Left cardiac atrium (tissue), 4 donors: ENCODE measurements at regions not wholly inside any gene's neighbourhood (a gene's known extent, or its start where the extent isn't known, plus 50 kb on each side); places are given as distances from the start of the nearest gene placed in this dataset.
A peak's percentile ranks its signal among the peaks of the same experiment; 100 is the strongest.
"Not testable (repeated sequence)": the region's sequence is repeated elsewhere in the genome, so short reads cannot be mapped to it uniquely, and the experiment has no call there.

Experiments
- ATAC-seq, 2 donors: fragments of 200-7000 bp; cut with Tn5 transposase; one replicate each; pipeline ENCODE4 v1.9.1; 2020; ENCODE audit warnings: mild to moderate bottlenecking in 2 of 2, moderate library complexity in 2 of 2
- DNase-seq: peaks from one replicate; pipeline ENCODE4 v3.0.0-alpha.2; 2020
- intact Hi-C, 2 donors: fragments of 100-400 bp; cut with DNase I; formaldehyde crosslinking; loops; one replicate each; pipeline versions ENCODE4 v1.14.1 to v1.15.1; 2022 to 2023
- donor health status: DM: no; HTN: yes; CAD: no.
- donor health status: DM: no; HTN: yes; CAD: no; lungs with severe emphysema.
- donor health status: DM: yes; HTN: yes; CAD: no.
- donor health status: Dilated cardiomyopathy.

- intact Hi-C loops: no loop called here
- DNase-seq: no peak
- peak in 1 of 2 donors; percentile 19 for ATAC-seq
These were observed 187.1 kb upstream of the MAN1A1 start for GRCh38 chr6:119536666-119537065.

GRCh38 chr6:119535332-119535731 is 185.8 kb upstream of the MAN1A1 start:
- intact Hi-C loops: no loop called here
- no peak for ATAC-seq
- no peak for DNase-seq

- DNase-seq: no peak
- ATAC-seq: peak in 1 of 2 donors; percentile 49
- intact Hi-C loops: no loop called here
These were observed 184.2 kb upstream of the MAN1A1 start for GRCh38 chr6:119533603-119534279.

- ATAC-seq (no peak), DNase-seq (no peak)
- intact Hi-C loops: no loop called here
These were observed 177.6 kb upstream of the MAN1A1 start for GRCh38 chr6:119527231-119527578.

- no peak for ATAC-seq
- no peak for DNase-seq
- intact Hi-C loops: no loop called here
These were observed 177.1 kb upstream of the MAN1A1 start for GRCh38 chr6:119526561-119527230.

- intact Hi-C loops: no loop called here
- DNase-seq (no peak), ATAC-seq (no peak)
These were observed 174.8 kb upstream of the MAN1A1 start for GRCh38 chr6:119524410-119524809.

DNA sequence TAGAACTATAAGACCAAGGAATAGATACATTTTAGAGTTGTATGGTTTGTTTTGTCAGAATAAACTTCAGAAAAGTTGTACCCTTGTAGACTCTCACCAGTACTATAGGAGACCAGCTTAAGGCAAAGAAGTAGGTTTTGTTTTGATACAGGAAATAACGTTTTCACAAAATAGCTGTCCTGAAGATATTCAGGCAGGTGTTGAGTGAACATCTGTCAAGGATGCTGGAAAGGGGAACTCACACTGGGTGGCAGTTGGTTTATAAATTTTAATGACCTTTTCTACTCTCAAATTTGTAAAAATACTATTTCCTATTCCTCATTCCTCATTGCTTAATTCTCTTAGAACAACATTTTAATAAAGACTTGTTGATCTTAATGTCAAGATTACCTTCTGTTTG is 174.0 kb upstream of the MAN1A1 start:
- intact Hi-C loops: no loop called here
- DNase-seq: no peak
- ATAC-seq: no peak

DNA sequence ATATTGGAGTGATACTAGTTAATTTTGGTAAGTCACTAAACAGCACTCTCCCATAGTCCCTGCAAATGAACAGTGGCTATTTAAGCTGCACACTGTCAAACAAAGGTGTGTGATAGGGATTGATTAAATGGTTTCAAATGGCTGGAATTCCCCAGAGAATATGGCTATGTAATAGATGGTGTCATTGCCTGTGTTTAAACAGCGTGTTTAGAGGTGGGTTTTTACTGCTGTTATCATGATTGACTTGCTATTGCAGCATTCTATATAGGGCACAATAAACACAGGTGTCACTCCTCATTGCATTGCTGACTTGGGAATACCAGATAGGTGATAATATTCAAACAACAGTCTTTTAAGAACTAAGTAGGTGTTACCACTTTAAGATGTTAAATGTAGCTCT is 171.7 kb upstream of the MAN1A1 start:
- intact Hi-C loops: no loop called here
- no peak for ATAC-seq
- DNase-seq: no peak

GRCh38 chr6:119517428-119517827 is 167.9 kb upstream of the MAN1A1 start:
- intact Hi-C loops: no loop called here
- ATAC-seq (no peak), DNase-seq (no peak)

- no peak for ATAC-seq
- no peak for DNase-seq
- intact Hi-C loops: no loop called here
These were observed 164.8 kb upstream of the MAN1A1 start for GRCh38 chr6:119514345-119514744.

DNA sequence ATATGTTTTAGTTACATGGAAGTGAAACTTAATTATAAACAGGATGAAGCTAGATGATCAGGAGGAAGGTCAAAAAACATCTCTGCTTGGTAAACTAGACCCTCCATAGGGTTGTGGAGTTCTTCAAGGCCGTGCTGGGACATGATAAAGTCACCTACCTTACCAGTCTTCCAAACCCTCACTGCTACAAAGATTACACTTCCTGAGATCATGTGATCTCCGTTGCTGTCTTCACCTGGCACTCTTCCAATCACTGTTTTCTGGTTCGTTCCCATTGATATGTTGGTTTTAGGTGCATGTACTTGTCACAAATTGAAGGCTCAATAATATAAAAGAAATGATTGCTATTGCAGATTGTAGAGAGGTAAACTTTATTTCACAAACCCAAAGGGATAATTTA is 161.5 kb upstream of the MAN1A1 start:
- no peak for ATAC-seq
- intact Hi-C loops: no loop called here

DNA sequence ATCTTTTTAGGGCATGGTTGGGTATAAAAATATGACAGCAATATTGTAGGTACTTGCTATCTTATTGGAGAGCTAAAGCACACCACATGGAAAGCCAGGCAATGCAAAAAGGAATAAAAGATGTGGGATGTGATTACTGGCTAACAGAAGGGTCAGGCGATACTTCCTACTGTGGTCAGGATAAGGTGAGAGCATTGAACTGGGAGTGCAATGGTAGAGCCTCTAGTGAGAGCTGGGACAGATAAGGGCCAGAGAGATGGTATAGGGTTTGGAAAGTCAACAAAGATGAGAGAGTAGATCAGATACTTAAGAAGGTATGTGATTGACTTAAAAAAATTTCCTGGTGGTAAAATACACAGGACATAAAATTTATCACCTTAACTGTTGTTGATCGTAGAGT is 160.7 kb upstream of the MAN1A1 start:
- ATAC-seq: no peak
- intact Hi-C loops: no loop called here

More for the DNA sequence above, 161.5 kb upstream of the MAN1A1 start:
- no peak for DNase-seq

GRCh38 chr6:119506631-119507174 is 157.1 kb upstream of the MAN1A1 start:
- no peak for DNase-seq
- intact Hi-C loops: no loop called here
- no peak for ATAC-seq

More for the DNA sequence above, 160.7 kb upstream of the MAN1A1 start:
- no peak for DNase-seq

DNA sequence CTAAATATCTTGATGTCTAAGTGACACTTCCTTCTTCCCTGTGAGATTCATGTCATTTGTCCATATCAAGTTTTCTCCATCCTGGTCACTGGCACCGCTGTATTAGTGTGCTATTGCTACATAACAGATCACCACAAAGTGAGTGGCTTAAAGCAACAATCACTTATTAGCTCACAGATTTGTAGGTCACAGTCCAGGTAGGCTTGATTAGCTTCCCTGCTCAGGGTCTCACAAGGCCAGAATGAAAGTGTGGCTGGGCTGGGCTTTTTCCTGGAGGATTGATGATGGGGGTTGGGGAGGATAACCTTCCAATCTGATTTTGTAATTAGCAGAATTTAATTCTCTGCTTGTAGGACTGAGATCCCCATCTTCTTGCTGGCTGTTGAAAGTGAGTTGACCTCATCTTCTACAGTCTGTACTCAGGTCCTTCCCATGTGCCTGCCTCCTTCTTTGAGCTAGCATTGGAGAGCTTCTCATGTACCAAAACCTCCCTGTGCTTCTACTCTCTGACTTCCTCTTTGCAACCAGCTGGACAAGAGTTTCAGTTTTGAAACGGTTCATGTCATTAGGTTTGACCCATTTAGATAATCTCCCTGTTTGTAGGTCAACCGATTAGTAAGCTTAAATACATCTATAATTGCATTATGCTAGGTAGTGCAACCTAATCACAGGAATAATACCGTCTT is 152.4 kb upstream of the MAN1A1 start:
- intact Hi-C loops: no loop called here
- DNase-seq: no peak
- ATAC-seq: no peak

- intact Hi-C loops: no loop called here
- no peak for DNase-seq
- no peak for ATAC-seq
These were observed 150.2 kb upstream of the MAN1A1 start for GRCh38 chr6:119499797-119500196.

- no peak for DNase-seq
- ATAC-seq: no peak
- intact Hi-C loops: no loop called here
These were observed 148.6 kb upstream of the MAN1A1 start for GRCh38 chr6:119497988-119498727.

DNA sequence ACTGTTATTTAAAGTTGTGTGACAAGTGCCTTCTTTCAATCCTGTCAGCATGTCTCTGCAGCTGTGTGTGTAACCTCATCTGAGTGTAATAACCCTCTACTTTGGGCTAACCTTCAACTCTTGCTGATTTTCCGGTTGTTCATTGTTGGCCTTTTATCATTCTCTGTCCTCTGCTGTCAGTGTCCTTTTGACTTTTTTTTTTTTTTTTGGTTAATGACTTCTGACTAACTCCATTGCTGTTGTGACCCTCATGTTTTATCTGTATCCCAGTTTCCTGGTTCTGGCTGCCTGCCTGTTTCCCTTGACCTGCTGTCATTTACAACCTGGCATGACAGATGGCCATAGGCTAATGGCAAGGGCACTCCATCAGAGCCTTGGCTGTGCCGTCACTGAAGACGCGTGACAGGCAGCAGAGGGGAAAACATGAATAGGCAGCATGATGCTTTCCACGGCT is 145.7 kb upstream of the MAN1A1 start:
- intact Hi-C loops: no loop called here
- DNase-seq (no peak), ATAC-seq (no peak)

DNA sequence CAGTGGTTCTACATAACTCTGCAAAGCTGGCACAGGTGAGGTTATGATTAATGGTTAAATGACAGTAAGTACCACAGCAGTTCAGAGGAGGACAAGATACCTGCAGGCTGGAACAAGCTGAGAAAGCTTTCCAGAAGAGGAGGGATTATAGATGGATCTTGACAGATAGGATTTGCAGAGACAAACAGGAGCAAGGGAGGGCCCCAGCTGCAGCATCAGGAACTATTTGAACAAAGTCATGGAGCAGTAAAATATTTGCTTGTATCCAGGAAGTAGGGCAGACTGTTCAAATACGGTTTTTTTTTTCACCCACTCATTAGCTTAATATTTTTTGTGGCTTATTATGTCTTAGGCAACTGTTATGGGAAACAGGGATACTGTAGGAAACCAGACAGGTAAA is 144.4 kb upstream of the MAN1A1 start:
- ATAC-seq: no peak

GRCh38 chr6:119491112-119491511 is 141.6 kb upstream of the MAN1A1 start:
- ATAC-seq, intact Hi-C loops, DNase-seq: not testable (repeated sequence)

More for the DNA sequence above, 144.4 kb upstream of the MAN1A1 start:
- no peak for DNase-seq
- intact Hi-C loops: no loop called here
